Tibial artery (tissue), 4 donors: ENCODE measurements at regions not wholly inside any gene's neighbourhood (a gene's known extent, or its start where the extent isn't known, plus 50 kb on each side); places are given as distances from the start of the nearest gene placed in this dataset.

Experiments used
- DNase-seq, 2 donors: peaks; one replicate each; pipeline ENCODE4 v3.0.0-alpha.2; 2019
- H3K27ac ChIP-seq, 2 donors: fragments of 200-600 bp; sonication (generic) in 1 of 2; 1 replicate in 1 of 2; 2 replicates in 1 of 2; pipeline ENCODE4 v1.5.1; 2018 to 2019; ENCODE audit warnings: mild to moderate bottlenecking in 1 of 2
- H3K27me3 ChIP-seq, 2 donors: fragments of 200-600 bp; sonication (generic) in 1 of 2; one replicate each; pipeline versions ENCODE4 v1.5.1 to v1.6.0; 2016 to 2019
- H3K36me3 ChIP-seq, 3 donors: fragments of 200-600 bp; sonication (generic) in 2 of 3; one replicate each; pipeline ENCODE4 v1.5.1; 2016 to 2019; ENCODE audit warnings: mild to moderate bottlenecking in 2 of 3
- H3K4me1 ChIP-seq, 4 donors: fragments of 200-600 bp; sonication (generic) in 2 of 4; 1 replicate in 3 of 4; 2 replicates in 1 of 4; pipeline ENCODE4 v1.5.1; 2016 to 2019
- H3K4me3 ChIP-seq, 2 donors: fragments of 200-600 bp; sonication (generic) in 1 of 2; 1 replicate in 1 of 2; 2 replicates in 1 of 2; pipeline ENCODE4 v1.5.1; 2018 to 2019; ENCODE audit warnings: mild to moderate bottlenecking in 2 of 2
- H3K9me3 ChIP-seq, 3 donors: fragments of 200-600 bp; sonication (generic) in 1 of 3; one replicate each; pipeline ENCODE4 v1.5.1; 2016 to 2019
- intact Hi-C: fragments of 100-400 bp; cut with DNase I; formaldehyde crosslinking; loops from one replicate; pipeline ENCODE4 v1.15.0; 2023; ENCODE audit warnings: low total_unique reads
- TF ChIP-seq, protein P1 (sequence below), 2 experiments: fragments of 200-600 bp in 1 of 2; fragments of 450-650 bp in 1 of 2; IDR thresholded peaks; one replicate each; pipeline ENCODE4 v1.5.1; 2017 to 2019; ENCODE audit warnings: antibody characterized with exemption in 2 of 2, mild to moderate bottlenecking in 1 of 2, moderate library complexity in 1 of 2

DNA sequence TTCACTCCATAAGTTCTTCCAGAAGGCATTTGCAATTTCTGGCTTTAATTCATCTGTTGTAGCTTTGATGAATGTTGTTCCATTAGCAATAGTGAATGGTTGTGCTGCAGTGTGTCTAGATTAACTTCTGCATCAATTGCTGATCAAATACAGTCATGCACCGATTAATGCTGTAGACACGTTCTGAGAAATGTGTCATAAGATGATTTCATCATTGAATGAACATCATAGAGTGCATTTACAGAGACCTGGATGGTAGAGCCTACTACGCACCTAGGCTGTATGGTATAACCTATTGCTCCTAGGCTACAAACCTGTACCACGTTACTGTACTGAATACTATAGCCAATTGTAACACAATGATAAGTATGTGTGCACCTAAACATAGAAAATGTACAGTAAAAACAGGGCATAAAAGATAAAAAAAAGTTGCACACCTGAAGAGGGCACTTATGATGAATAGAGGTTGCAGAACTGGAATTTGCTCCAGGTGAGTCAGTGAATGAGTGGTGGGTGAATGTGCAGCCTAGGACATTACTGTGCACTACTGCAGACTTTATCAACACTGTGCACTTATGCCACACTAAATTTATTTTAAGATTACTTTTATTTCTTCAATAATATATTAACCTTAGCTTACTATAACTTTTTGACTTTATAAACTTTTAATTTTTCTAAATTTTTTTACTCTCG is 170.7 kb downstream of the HERPUD2 start:
- intact Hi-C loops: no loop called here
- Histone ChIP-seq H3K4me1 (no peaks in the 10 kb centered on the region), H3K36me3 (no peaks in the 10 kb centered on the region), H3K27ac (no peak overlapping the region), H3K4me3 (no peak overlapping the region), H3K9me3 (peaks cover 0 to 3% (median 0%) of the 10 kb centered on the region in 3 donors), H3K27me3 (peaks cover 0 to 10% of the 10 kb centered on the region in 2 donors)
- no peak for DNase-seq
- TF ChIP-seq, protein P1, sequence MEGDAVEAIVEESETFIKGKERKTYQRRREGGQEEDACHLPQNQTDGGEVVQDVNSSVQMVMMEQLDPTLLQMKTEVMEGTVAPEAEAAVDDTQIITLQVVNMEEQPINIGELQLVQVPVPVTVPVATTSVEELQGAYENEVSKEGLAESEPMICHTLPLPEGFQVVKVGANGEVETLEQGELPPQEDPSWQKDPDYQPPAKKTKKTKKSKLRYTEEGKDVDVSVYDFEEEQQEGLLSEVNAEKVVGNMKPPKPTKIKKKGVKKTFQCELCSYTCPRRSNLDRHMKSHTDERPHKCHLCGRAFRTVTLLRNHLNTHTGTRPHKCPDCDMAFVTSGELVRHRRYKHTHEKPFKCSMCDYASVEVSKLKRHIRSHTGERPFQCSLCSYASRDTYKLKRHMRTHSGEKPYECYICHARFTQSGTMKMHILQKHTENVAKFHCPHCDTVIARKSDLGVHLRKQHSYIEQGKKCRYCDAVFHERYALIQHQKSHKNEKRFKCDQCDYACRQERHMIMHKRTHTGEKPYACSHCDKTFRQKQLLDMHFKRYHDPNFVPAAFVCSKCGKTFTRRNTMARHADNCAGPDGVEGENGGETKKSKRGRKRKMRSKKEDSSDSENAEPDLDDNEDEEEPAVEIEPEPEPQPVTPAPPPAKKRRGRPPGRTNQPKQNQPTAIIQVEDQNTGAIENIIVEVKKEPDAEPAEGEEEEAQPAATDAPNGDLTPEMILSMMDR (IDR thresholded peaks at IDR 0.05): no peak

DNA sequence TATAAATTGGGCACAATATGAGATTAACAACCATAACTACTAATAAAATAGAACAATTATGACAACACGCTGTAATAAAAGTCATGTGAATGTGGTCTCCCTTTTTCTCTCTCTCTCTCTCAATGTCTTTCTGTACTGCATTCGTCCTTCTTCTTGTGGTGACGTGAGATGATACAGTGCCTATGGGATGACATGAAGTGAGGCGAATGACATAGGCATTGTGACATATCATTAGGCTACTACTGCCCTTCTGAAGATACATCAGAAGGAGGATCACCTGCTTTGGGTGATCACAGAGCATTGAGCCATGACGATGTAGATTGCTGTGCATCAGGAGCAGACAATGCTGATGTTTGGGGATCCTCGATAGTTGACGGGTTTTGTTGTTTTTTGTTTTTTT is 171.6 kb downstream of the HERPUD2 start:
- intact Hi-C loops: no loop called here
- Histone ChIP-seq H3K27ac (no peak overlapping the region), H3K27me3 (peaks cover 0 to 13% of the 10 kb centered on the region in 2 donors), H3K4me3 (no peak overlapping the region), H3K36me3 (no peaks in the 10 kb centered on the region), H3K9me3 (peaks cover 0 to 3% (median 0%) of the 10 kb centered on the region in 3 donors), H3K4me1 (no peaks in the 10 kb centered on the region)
- DNase-seq: no peak
- TF ChIP-seq, protein P1 (IDR thresholded peaks at IDR 0.05): no peak

DNA sequence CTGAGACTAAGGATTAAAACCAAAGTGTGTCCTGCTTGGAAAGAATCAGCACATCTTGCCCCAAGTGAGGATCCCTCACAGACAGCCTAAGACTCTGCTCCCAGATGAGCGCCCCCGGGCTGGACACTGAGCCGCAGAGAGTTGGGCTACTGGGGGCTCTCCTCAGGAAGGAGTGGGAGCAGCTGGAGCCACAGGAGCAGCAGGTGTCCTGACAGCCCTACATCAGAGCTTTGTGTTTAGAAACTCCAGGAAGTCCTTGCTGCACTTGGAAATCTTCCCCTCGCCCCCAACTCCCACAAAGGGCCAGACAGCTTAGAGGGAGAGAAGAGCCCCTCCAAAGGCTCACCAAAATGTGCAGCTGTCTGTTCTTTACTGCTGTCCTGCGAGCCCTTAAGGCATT is 172.2 kb downstream of the HERPUD2 start:
- Histone ChIP-seq H3K4me1 (no peaks in the 10 kb centered on the region), H3K27me3 (peaks cover 0 to 15% of the 10 kb centered on the region in 2 donors), H3K36me3 (no peaks in the 10 kb centered on the region), H3K27ac (no peak overlapping the region), H3K4me3 (no peak overlapping the region), H3K9me3 (peaks cover 0 to 3% (median 0%) of the 10 kb centered on the region in 3 donors)
- intact Hi-C loops: no loop called here
- TF ChIP-seq, protein P1 (IDR thresholded peaks at IDR 0.05): no peak
- DNase-seq: no peak

DNA sequence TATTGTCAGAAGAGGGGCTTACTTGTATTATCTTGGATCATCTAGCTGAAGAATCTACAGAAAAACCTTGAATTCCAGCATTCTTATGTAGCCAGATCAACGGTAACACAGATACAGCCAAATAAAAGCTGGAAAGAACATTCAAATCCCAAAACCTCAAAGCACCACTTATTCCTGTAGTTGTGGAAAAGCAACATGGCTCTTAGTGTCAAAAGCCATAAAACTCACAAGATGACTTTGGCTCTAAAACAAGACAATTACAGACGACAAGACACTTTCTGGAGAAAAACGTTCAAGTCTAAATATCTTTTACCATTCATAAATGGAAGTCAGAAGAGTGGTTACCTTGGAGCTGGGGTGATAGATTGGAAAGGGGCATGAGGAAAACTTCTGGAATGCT is 173.0 kb downstream of the HERPUD2 start:
- Histone ChIP-seq H3K36me3 (no peaks in the 10 kb centered on the region), H3K4me3 (no peak overlapping the region), H3K27me3 (peaks cover 0 to 15% of the 10 kb centered on the region in 2 donors), H3K4me1 (no peaks in the 10 kb centered on the region), H3K27ac (no peak overlapping the region), H3K9me3 (peaks cover 0 to 3% (median 0%) of the 10 kb centered on the region in 3 donors)
- TF ChIP-seq, protein P1 (IDR thresholded peaks at IDR 0.05): no peak
- DNase-seq: no peak
- intact Hi-C loops: no loop called here

DNA sequence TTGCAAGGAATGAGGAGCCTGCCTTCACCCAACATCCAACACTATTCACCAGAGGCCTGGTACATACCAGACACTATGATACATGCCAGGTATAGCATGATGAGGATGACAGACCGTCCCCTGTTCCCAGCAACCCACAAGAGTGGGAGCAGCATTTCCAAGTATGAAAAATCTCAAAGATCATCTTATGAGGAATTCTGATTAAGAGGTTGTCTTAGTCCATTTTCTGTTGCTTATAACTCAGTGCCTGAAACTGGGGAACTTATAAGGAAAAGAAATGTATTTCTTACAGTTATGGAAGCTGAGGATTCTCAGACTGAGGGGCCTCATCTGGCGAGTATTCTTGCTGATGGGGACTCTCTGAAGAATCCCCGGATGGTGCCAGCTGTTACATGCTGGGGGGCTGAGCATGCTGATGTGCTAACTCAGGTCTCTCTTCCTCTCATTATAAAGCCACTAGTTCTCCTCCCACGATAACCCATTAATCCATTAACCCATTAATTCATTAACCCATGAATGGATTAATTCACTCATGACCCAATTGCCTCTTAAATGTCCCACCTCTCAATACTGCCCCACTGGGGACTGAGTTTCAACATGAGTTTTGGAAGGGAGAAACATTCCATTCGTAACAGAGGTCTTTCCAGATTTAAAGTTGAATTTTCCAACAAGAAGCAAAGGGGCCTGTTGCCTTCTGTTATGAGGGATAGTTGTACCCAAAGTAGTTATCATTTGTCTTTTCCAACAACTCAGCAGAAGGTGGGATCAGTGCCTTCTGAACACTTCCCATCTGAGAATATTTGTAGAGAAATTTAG is 173.9 kb downstream of the HERPUD2 start:
- Histone ChIP-seq H3K27me3 (peaks cover 0 to 15% of the 10 kb centered on the region in 2 donors), H3K9me3 (peaks cover 0 to 3% (median 0%) of the 10 kb centered on the region in 3 donors), H3K4me1 (no peaks in the 10 kb centered on the region), H3K27ac (no peak overlapping the region), H3K36me3 (no peaks in the 10 kb centered on the region), H3K4me3 (no peak overlapping the region)
- DNase-seq: no peak
- TF ChIP-seq, protein P1 (IDR thresholded peaks at IDR 0.05): no peak
- intact Hi-C loops: no loop called here
